ENCODE measurements at regions not wholly inside any gene's neighbourhood (a gene's known extent, or its start where the extent isn't known, plus 50 kb on each side); places are given as distances from the start of the nearest gene placed in this dataset.

DNA sequence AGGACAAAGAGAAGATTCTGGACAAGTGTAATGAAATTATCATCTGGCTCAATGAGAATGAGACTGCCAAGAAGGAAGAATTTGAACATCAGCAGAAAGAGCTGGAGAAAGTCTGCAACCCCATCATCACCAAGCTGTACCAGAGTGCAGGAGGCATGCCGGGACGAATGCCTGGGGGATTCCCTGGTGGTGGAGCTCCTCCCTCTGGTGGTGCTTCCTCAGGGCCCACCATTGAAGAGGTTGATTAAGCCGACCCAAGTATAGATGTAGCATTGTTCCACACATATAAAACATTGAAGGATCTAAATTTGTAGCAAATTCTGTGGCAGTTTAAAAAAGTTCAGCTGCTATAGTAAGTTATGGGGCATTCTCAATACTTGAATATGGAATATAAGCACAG lies 174.3 kb upstream of the CCND2 start:
- H3K9me3 ChIP-seq (ENCODE audit: low read length), result no peaks in the 10 kb centered on the region
- no peak overlapping the region for H3K9ac ChIP-seq (ENCODE audit: insufficient read depth, low read depth, low read length)
- WGBS (ENCODE audit: low lambda C conversion rate), result 16% methylated on average over 3 of the region's 3 CpGs
- H3K4me2 ChIP-seq (ENCODE audit: low read depth, low read length), result no peak overlapping the region
- H3K79me2 ChIP-seq (ENCODE audit: insufficient read depth, low read length), result no peaks in the 10 kb centered on the region
- no peaks in the 10 kb centered on the region for H3K4me1 ChIP-seq (ENCODE audit: insufficient read depth, low read length)
- no peaks in the 10 kb centered on the region for H4K20me1 ChIP-seq (ENCODE audit: insufficient read depth, low read length)
- no peaks in the 10 kb centered on the region for H3K27me3 ChIP-seq (ENCODE audit: control insufficient read depth in 1 of 2, insufficient read depth in 2 of 2, low read length in 2 of 2)
- DNase-seq (ENCODE audit: low spot score) (no peak), FAIRE-seq (no peak), ATAC-seq (no peak)
- H2AFZ ChIP-seq (ENCODE audit: low read length), result no peak overlapping the region
- H3K4me3 ChIP-seq (replicated peaks in 1 of 3; ENCODE audit: insufficient read depth in 1 of 3, low read depth in 2 of 3, low read length in 3 of 3), result no peak overlapping the region
- BruUV-seq (replicated peaks), result no TSS peak
- intact Hi-C loops (cut with micrococcal nuclease; ENCODE audit: unreplicated experiment) (loop anchor here (1.0 kb wide), 1 partner anchor 214 kb away; no protein-coding TSS in a partner anchor), in situ Hi-C loops (cut with HindIII; ENCODE audit: extremely low pct_ligation_motif_present, low pct_unique_long_range_greater_than_20kb) (loop anchor here (10.0 kb wide), 1 partner anchor 204 kb away; no protein-coding TSS in a partner anchor)
- H3K36me3 ChIP-seq (replicated peaks in 1 of 2; ENCODE audit: control insufficient read depth in 1 of 2, insufficient read depth in 2 of 2, low read length in 2 of 2), result no peaks in the 10 kb centered on the region
- ChIA-PET CTCF (ENCODE audit: low intra/inter-chr PET ratio, low total read pairs) (no interaction called here), POLR2A (no interaction called here)
- H3K27ac ChIP-seq (ENCODE audit: extremely low read length, insufficient read depth, low read length), result no peak overlapping the region
- TF ChIP-seq SMC3 (IDR thresholded peaks at IDR 0.05; ENCODE audit: low read length), result peak; percentile 40; the same call in 1 of the 2 replicates
- TF ChIP-seq ATF6 (CRISPR knock-in tag; conservative IDR thresholded peaks at IDR 0.05), result no peak
- TF ChIP-seq, protein P1, sequence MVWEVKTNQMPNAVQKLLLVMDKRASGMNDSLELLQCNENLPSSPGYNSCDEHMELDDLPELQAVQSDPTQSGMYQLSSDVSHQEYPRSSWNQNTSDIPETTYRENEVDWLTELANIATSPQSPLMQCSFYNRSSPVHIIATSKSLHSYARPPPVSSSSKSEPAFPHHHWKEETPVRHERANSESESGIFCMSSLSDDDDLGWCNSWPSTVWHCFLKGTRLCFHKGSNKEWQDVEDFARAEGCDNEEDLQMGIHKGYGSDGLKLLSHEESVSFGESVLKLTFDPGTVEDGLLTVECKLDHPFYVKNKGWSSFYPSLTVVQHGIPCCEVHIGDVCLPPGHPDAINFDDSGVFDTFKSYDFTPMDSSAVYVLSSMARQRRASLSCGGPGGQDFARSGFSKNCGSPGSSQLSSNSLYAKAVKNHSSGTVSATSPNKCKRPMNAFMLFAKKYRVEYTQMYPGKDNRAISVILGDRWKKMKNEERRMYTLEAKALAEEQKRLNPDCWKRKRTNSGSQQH (CRISPR knock-in tag; IDR thresholded peaks at IDR 0.05; ENCODE audit: low read depth), result no peak
- TF ChIP-seq STAG1 (CRISPR knock-in tag; IDR thresholded peaks at IDR 0.05), result peak; percentile 75
- no peak for TF ChIP-seq ZNF256 (CRISPR knock-in tag; conservative IDR thresholded peaks at IDR 0.05)
- TF ChIP-seq, protein P2, sequence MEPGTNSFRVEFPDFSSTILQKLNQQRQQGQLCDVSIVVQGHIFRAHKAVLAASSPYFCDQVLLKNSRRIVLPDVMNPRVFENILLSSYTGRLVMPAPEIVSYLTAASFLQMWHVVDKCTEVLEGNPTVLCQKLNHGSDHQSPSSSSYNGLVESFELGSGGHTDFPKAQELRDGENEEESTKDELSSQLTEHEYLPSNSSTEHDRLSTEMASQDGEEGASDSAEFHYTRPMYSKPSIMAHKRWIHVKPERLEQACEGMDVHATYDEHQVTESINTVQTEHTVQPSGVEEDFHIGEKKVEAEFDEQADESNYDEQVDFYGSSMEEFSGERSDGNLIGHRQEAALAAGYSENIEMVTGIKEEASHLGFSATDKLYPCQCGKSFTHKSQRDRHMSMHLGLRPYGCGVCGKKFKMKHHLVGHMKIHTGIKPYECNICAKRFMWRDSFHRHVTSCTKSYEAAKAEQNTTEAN (CRISPR knock-in tag; conservative IDR thresholded peaks at IDR 0.05), result no peak
- TF ChIP-seq DNMT1 (CRISPR knock-in tag; IDR thresholded peaks at IDR 0.05), result no peak
- no peak for TF ChIP-seq BCL6 (CRISPR knock-in tag; IDR thresholded peaks at IDR 0.05)
- TF ChIP-seq FOXC1 (CRISPR knock-in tag; IDR thresholded peaks at IDR 0.05; ENCODE audit: borderline replicate concordance), result no peak
- no peak for TF ChIP-seq ZZZ3 (CRISPR knock-in tag; IDR thresholded peaks at IDR 0.05; ENCODE audit: borderline replicate concordance)
- TF ChIP-seq ZNF746 (CRISPR knock-in tag; IDR thresholded peaks at IDR 0.05), result no peak
- no peak for TF ChIP-seq RFX1 (IDR thresholded peaks at IDR 0.05)
- TF ChIP-seq E2F2 (CRISPR knock-in tag; IDR thresholded peaks at IDR 0.05; ENCODE audit: borderline replicate concordance), result no peak
- 0 out of 2 replicates have a peak, but pooled peaks have one; percentile 30 for TF ChIP-seq ZNF143 (CRISPR knock-in tag; IDR thresholded peaks at IDR 0.05)
- TF ChIP-seq ZNF282 (IDR thresholded peaks at IDR 0.05; ENCODE audit: partially characterized antibody), result no peak
- TF ChIP-seq, protein P3, sequence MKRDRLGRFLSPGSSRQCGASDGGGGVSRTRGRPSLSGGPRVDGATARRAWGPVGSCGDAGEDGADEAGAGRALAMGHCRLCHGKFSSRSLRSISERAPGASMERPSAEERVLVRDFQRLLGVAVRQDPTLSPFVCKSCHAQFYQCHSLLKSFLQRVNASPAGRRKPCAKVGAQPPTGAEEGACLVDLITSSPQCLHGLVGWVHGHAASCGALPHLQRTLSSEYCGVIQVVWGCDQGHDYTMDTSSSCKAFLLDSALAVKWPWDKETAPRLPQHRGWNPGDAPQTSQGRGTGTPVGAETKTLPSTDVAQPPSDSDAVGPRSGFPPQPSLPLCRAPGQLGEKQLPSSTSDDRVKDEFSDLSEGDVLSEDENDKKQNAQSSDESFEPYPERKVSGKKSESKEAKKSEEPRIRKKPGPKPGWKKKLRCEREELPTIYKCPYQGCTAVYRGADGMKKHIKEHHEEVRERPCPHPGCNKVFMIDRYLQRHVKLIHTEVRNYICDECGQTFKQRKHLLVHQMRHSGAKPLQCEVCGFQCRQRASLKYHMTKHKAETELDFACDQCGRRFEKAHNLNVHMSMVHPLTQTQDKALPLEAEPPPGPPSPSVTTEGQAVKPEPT (CRISPR knock-in tag; IDR thresholded peaks at IDR 0.05; ENCODE audit: low read depth), result no peak
- no peak for TF ChIP-seq ZNF672 (CRISPR knock-in tag; IDR thresholded peaks at IDR 0.05)
- TF ChIP-seq ATF7 (IDR thresholded peaks at IDR 0.05), result no peak
- TF ChIP-seq ATF7 (CRISPR knock-in tag; IDR thresholded peaks at IDR 0.05), result no peak
- no peak for TF ChIP-seq DDIT3 (CRISPR knock-in tag; IDR thresholded peaks at IDR 0.05)
